ENCODE measurements at regions not wholly inside any gene's neighbourhood (a gene's known extent, or its start where the extent isn't known, plus 50 kb on each side); places are given as distances from the start of the nearest gene placed in this dataset.
"Not testable (repeated sequence)": the region's sequence is repeated elsewhere in the genome, so short reads cannot be mapped to it uniquely, and the experiment has no call there.

DNA sequence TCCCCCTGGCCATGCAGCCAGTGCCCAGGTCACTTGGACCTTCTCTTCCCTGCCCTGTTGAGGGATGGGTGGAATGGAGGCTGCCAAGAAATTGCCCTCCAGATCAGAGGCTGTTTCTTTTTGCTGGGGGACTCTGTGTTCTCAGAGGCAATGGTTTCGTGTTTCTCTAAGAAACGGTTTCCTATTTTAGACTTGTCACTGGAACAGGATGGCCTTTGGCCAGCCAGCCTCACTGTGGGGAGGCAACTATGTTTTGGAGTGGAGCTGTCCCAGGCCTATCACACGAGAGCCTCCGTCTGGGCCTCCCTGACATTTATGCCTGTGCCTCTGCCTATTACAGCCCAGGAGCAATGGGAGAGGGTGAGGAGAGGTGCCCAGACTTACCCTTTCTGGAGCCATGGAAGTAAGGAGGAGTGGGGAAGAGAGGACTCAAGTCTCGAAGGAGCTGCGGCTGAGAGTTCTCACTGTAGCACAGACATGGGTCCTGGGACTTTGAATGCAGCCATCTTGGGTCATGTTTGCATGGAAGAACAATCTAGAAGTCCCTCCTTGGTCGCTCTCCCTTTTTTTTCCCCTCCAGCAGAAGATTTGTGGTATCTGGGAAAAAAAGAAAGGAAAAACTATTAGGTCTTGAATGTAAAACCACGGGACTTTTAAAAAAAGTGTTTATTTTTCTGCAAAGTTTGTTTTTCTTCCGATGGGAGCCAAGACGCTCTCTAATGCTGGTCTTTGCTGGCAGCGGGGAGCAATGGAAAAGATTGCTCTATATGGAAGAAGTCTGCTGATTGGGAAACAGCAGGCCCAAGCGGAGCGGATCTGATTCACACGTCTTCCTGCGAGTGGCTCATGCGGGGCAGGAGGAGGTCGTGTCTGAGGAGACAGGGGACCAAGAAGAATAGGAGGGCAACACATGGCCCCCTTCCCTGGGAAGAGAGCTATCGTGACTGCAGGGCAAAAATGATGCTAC lies 219.2 kb downstream of the FOXD2 start:
- no peak for DNase-seq (ENCODE audit: low read depth)

DNA sequence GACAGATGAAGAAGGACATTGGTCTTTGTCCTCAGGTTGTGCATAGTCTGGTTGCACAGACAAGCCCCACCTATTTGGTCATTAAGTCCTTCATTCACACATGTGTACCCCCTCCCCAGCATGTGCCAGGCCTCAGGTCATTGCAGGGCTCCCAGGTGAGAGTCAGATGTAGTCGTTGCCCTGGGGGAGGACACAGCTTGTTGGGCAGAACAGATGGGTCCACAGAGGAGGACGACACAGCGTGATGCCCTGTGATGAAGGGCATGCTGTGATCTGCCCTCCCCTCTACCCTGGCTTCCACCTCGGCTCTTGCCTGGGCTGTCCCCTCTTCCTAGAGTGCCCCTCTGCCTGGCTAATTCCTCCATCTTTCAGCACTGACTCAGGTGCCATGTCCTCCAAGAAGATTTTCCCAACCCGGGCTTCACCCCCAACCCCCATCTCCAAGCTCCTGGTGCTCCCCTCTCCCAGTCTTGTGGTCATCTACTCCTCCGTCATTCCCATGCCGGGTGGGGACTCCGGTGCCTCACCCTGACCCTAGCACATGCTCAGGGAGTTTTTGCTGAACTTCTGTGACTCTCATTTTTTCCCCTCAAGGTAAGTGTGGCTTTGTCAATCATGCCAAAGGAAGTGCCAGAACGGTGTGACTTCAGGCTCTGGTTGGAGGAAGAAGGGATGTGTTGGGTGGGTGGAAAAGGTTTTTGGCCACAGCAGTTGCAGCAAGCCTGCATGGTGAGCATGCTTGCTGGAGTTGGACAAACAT lies 220.5 kb downstream of the FOXD2 start:
- no peak for DNase-seq (ENCODE audit: low read depth)

DNA sequence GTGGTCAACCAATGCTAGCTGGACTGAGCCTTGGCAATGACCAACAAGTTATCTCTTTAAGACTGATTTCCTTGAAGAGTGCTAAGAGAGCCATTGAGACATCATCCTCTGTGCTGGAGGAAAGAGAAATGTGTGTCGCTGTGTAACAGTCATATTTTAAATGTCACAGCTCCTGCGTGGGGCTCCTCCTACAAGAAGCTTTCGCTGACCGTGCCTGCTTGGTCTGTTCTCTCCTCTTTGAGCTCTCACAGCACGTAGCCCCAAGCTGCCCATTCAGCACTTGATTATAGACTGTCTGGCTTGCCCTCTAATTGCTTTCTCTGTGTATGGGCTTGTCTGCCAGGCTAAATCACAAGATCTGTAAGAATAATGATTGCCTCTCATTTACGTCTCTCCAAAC lies 221.3 kb downstream of the FOXD2 start:
- DNase-seq (ENCODE audit: low read depth): no peak

DNA sequence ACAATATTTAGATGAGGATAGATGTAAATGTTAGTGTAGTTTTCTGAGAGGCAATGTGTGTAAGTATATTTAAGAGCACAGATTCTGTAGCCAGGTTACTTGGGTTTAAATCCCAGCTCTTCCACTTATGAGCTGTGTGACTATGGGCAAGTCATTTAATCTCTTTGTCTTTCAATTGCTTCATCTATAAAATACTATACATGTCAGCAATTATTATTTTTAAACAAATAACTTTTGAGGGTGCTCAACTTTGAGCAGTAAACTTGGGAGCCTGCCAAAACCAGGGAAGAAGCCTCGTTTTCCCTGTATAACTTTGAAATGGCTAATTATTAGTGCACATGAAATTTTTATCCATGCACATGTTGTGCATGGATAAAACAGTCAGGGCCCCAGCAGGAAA lies 222.8 kb downstream of the FOXD2 start:
- no peak for DNase-seq (ENCODE audit: low read depth)

DNA sequence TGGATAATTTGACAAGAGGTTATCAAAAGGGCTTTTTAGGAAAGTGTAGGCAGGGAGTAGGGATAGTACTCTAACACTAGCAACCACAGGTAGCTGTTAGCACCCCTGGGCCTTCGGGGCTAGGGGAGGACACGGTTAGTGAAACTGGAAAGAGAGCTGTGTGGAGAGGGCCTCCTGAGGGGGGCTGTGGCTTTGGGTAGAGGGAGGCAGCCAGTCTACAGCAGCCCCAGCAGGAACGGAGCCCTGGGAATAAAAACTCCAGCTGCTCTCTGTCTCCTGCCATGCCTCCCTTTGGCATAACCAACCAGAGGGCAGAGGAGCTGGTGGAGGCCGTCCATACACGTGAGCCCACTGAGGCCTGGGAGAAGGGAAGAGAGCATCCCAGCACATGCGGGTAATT lies 223.2 kb downstream of the FOXD2 start:
- DNase-seq (ENCODE audit: low read depth): no peak

DNA sequence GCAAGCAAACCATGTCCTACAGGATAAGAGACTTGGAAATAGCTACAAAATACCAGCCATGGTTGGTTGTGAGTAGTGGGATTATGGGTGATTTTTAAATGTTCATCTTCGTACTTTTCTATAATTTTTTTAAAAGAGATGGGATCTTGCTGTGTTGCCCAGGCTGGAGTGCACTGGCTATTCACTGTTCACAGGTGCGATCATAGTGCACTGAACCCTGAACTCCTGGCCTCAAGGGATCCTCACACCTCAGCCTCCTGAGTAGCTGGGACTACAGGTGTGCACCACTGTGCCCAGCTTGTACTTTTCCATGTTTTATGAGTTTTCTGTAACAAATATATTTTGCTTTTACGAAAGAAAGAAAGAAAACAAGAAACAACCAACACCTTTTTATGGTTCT lies 224.2 kb downstream of the FOXD2 start:
- DNase-seq (ENCODE audit: low read depth): no peak

DNA sequence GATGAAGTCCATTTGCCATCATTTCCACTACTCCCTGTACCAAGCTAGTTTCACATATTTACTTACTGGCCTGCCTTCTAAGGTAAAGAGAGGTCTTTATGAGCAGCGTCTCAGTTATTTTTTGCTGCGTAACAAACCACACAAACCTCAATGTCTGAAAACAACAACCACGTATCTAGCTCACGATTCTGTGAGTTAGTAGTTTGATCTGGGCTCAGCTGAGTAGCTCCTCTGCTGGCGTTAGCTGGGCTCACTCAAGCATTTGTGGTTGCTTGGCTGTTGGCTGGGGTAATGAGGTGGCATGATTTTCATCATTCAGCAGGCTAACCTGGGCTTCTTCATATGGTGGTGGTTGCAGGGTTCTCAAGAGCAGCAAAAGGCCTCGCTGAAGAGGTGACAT lies 225.4 kb downstream of the FOXD2 start:
- no peak for DNase-seq (ENCODE audit: low read depth)

DNA sequence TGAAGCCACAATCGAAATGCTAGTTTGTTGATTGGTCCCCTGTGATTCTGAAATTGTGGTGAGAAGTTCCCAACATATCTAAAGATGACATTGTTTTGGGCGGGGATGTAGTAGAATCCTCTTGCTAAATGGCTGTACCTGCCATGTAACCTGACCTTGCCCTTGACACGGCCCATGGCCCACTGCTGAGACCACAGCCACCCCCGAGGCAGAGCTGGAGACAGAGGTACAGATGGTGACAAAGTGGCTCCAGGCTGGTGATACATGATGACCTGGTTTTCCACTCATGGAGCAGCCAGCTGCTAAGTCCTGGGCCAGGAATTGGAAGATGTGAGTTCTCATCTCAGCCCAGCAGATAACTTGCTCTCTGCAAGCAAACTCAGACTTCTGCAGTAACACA lies 226.5 kb downstream of the FOXD2 start:
- no peak for DNase-seq (ENCODE audit: low read depth)

DNA sequence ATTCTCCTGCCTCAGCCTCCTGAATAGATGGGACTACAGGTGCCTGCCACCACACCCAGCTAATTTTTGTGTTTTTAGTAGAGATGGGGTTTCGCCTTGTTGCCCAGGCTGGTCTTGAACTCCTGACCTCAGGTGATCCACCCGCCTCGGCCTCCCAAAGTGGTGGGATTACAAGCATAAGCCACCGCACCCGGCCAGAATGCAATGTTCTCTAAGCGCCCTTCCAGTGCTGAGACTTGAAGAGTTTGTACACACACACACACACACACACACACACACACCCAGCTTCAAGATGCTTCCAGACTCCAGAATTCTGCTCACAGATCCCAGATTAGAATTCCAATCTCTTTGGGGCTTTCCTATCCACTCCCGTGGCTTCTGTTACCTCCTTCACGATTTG lies 227.1 kb downstream of the FOXD2 start:
- DNase-seq (ENCODE audit: low read depth): not testable (repeated sequence)

DNA sequence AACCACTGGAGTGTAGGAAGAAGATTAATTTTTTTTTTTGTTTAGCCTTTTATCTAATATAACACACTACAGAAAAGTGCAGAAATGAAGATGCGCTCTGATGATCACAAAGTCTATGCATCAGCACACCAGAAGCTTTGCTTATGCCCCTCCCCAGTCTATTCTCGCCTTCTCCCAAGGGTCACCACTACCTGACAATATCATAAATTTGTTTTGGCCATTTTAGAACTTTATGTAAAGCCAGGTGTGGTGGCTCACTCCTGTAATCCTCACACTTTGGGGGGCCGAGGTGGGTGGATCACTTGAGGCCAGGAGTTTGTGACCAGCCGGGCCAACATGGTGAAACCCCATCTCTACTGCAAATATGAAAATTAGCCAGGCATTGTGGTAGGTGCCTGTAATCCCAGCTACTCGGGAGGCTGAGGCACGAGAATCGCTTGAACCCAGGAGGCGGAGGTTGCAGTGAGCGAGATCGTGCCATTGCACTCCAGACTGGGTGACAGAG lies 231.3 kb downstream of the FOXD2 start:
- DNase-seq (ENCODE audit: low read depth): no peak

DNA sequence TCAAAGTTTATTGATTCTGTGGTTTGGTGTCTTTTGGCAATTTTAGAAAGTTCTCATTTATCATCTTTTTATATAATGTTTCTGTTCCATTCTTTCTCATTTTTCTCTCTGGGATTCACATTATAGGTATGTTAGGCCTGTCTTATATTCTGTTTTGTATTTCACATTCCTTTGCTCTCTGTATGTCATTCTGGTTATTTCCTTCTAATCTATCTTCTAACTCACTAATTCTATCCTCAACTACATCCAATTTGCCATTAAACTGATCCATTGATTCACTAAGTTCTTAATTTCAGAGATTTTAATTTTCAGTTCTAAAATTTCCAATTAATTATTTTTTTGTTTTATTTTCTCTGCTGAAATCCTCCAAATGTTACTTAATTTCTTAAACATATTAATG lies 234.8 kb downstream of the FOXD2 start:
- no peak for DNase-seq (ENCODE audit: low read depth)

DNA sequence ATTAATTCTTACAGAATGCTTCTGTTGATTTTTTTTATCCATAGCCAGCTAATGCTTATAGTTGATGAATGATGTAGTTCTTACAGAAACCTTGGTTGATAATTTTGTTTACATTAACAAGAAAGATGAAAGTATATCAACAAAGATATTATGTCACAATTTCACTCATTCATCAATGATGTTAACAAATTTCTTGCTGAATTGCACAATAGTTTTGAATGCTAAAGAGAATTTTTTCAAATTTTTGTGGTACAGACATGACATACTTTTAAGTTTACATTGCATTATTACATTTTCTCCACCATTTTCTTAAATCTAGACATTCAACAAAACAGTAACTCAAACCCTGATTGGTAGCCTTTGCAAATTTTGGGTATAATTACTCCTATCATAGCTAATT lies 236.3 kb downstream of the FOXD2 start:
- DNase-seq (ENCODE audit: low read depth): no peak

DNA sequence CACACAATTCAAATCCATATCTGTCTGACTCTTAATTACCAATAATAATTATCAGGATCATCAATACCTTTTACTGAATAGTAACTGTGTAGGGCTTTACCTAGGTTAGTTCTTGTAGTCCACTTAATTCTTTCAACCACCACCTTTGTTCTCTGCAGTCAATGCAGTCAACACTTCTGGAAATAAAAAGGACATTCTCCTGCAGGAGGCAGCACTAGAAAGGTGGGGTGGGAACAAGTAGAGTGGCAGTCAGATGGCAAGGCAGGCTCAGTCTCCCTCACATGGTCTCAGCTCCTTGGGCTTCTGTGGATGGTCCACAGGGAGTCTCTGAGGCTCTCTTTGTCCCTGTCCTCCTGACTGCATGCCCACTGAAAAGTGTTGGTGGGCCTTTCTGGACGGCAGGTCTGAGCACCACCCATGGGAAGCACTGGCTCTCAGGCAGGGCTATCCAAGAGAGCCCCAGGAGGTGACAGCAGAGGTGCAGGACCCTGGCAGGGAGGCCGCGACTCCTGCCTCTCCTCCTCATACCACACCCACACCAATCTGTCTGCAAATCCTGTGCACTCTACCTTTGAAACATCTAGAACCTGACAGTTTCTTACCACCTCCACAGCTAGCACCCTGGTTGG lies 237.3 kb downstream of the FOXD2 start:
- no peak for DNase-seq (ENCODE audit: low read depth)

DNA sequence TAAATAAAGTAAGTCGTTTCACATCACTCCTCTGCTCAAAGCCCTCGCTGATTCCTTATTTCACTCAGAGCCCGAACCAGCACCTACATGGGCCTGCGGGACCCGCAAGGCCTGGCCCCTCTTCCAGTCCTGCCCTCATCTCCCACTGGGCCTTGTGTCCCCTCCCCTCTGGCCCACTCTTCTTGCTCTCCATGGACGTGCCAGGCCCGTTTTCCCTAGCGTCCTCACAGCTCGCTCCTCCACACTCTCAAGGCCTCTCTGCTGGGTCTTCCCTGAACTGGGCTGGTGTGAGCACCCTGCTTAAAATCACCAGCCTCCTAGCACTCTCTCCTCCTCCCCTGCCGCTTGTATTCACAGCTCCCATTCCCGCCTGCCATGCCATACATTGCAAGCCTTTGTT lies 237.9 kb downstream of the FOXD2 start:
- DNase-seq (ENCODE audit: low read depth): no peak

DNA sequence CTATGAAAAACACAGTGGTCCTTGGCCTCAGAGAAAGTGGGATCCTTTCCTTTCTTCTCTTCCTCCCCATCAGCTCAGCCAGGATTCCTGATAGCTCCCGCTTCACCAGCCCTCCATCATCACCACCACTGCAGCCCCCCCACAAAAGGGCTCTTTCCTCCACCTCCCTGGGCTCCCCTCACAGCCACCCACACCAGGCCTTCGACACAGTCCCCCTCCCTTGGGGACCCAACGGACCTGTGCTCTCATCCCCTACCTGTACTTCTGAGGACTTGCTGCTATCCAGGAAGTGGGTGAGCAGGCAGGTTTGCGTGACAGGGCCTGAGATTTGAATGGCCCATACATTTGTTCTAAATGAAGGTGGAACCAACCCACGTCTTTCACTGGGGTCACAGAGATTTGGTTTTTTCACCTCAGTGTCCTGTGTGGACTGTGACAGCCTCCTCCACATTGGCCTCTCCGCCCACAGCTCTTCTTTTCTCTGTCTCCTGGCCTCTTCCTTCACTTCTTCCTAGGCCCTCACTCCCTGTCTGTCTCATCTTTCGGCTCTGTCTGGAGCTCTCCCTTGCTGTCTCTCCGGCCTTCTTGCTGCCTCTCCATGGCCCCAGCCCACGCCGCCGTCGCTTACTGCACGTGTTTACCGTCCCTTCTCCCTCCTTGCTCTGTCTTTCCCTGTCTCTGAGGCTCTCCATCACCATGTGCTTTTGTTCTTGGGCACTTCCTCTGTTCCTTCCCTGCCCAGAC lies 238.6 kb downstream of the FOXD2 start:
- no peak for DNase-seq (ENCODE audit: low read depth)

DNA sequence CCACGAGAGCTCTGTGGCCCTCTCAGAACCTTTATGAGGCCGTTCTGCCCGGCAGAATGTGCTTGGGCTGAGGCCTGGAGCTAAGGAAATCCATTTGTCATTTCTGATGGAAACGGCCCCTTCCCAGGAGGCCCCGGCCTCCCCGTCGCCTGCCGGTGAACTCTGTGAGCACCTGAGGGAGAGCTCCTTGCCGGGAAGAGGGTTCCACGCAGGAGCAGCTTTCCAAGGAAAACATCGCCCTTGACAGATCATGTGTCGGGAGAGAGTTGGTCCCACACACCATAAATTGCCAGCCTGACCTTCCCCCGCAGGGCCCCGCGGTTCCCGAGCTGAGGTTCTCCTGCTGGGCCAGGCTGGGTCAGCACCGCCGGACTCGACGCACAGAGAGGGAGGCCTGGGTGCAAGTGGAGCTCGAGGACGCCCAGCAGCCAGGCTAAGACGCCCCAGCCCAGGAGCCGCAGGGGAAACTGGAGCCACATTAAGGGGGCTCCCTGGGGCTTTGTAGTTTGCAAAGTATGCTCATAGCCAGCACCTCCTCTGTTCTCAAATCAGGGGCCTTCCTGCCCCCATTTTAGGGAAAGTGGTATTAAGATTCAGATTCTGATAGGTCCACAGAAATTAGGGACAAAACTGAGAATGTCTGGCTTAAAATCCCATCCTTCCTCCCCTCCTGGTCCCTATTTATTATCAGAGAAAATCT lies 239.5 kb downstream of the FOXD2 start:
- no peak for DNase-seq (ENCODE audit: low read depth)

DNA sequence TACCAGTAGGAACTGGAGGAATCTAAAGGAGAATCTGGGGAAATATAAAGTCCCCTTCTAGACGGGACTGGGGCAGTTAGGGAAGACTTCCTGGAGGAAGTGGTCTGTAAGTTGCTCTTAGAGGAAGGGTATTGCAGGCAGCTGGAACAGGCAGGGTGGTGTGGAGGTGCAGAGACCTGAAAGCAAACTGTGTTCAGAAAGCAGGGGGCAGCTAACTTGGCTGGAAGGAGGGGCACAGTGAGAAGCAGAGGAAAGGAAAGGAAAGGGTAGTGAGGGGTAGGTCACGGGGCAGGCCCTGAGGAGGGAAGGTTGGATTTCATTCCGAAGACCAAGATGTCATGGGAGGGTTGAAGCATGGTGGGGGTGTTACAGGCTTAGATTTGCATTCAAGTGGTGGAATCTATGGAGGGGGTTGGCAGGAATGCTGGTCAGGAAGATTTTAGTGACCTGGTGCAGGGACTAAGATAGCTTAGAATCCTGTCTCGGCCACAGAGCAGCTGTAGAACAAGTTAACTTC lies 240.7 kb downstream of the FOXD2 start:
- DNase-seq (ENCODE audit: low read depth): no peak

DNA sequence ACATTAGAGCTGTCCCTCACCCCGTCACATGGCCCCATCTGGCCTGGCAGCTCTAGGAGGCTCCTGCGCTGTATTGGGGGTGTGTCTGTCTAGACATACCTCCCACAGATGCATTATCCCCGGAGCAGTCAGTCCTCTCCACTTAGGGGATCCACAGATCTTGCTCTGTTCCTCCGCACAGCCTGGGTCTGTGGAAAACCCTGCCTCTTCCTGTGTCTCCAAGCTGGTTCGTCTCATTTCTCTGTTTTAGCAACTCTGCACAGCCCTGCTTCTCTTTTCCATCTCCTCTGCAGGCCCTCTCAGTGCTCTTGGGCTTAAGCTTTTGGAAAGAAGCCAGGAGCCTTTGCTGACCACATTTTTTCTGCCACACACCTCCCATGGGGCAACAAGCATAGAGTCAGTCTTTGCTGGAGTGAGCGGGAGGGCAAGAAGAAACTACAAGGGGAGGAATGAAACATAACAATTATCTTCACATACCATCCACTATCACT lies 241.5 kb downstream of the FOXD2 start:
- no peak for DNase-seq (ENCODE audit: low read depth)

DNA sequence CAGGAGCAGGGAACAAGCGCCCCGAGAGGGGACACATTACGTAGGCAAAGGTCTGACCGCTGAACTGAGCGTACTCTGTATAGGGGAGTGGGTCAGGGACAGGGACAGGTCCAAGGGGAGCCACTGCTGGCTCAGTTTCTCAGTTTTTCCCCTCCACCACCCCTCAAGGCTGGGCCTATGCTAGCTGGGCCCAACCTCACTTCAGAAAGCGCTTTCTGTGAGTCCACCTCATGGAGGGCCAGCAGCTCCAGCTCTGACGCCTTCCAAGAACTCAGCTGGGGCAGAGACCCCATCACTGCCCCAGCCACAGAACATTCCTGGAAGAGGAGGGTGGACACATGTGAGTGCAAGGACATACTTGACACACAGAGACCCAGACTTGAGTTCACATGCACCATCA lies 242.0 kb downstream of the FOXD2 start:
- no peak for DNase-seq (ENCODE audit: low read depth)

DNA sequence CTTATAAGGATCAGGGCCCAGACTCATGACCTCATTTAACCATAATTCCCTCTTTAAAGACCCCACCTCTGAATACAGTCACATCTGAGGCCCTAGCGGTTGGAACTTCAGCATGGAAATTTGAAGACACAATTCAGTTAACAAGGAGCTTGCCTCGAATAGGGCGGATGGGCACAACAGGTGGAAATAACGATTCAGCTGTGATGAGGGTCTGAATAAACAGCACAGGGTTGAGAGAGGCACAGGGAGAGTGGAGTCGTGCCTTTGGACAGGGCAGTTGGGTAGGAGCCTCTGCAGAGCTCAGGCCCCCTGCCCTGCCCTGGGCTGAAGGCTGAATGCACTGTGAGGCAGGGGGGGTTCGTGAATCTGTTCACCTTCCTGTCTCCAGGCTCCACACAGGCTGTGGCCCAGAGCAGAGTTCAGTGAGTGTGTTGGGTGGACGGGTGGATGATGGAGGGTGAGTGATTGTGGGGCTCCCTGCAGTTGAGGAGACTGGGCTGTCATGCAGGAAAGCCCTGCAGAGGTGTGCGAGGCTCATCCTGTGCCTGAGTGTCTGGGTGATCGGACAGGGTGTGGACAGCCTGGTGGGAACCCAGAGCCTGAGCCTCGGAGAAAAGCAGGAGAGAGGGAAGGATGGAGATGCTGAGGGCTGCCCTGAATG lies 243.1 kb downstream of the FOXD2 start:
- no peak for DNase-seq (ENCODE audit: low read depth)

Measured in myocyte (in vitro differentiated cells).